Fibroblast of skin of abdomen (primary cell): ENCODE measurements at regions not wholly inside any gene's neighbourhood (a gene's known extent, or its start where the extent isn't known, plus 50 kb on each side); places are given as distances from the start of the nearest gene placed in this dataset.
"Not testable (repeated sequence)": the region's sequence is repeated elsewhere in the genome, so short reads cannot be mapped to it uniquely, and the experiment has no call there.

Experiments
- DNase-seq: peaks from one replicate; pipeline ENCODE4 v3.0.0-alpha.2; 2013

DNA sequence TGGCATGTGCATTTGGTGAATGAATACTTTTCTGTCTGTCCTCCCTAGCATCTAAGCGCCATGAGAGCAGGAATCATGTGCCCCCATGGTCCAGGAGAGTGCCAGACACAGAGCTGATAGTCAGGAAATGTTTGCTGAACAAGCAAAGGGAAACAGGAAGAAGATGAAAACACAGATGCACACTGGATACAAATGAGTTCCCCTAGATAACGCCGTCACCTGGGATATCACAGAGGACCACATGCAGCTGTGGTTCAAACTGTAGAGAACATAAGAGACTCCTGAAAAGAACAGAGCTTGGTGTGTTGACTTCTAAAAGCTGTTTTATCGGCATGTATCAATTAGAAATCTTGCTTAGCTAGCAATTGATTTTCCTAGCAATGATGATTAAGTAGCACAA lies 293.7 kb downstream of the BTBD3 start:
- no peak for DNase-seq

DNA sequence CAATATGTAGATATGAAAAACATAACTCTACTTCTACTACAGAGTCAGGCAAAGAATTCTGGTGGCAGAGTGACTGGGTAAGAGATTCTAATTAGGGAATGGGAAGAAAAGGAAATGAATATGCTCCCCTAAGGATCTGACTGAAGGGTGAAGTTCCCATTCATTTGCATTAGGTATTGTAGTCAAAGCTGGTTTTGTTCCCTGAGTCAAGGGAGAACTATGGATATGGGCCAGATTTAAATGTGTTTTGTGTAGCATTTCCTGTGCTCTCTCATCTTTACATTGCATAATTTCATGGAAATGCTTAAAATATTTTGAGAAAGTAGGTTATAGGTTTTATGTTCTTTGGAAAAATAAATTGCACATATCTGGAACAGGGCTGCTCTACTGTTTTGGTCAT lies 299.7 kb downstream of the BTBD3 start:
- peak; percentile 32 for DNase-seq

DNA sequence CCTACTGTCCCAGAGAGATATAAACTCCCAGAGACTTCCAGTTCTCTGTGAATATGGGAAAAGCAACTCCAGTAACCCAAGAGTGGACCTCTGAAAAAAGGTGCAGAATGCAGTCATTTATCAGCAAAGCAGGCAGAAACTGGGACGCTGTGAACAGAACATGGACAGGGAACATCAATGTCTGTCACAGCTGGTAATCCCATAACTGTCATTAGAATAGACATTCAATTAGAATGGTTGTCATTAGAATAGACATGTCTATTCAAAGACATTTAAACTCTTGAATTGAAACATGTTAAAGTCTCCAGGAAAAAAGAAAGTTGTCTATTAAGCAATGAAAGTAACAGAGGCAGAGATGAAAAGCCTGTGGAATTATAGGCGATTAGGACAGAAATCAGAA lies 302.1 kb downstream of the BTBD3 start:
- no peak for DNase-seq

DNA sequence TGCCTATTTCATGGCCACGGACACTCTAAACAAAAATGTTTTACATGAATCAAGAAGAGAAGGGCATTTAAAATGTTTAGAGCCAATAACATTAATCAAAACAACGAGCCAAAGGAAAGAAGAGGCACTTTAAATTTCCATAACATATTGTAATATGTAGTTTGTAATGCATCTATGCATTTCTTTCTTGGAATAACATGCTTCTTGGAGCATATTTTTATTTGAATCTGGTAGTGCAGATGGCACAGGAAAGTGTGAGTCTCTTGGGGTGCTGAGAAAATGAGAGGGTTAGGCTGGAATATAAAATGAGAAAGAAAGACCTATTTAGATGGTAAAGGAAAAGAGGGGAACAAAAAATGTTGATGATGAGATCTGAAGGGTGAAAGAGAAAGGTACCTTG lies 305.4 kb downstream of the BTBD3 start:
- no peak for DNase-seq

DNA sequence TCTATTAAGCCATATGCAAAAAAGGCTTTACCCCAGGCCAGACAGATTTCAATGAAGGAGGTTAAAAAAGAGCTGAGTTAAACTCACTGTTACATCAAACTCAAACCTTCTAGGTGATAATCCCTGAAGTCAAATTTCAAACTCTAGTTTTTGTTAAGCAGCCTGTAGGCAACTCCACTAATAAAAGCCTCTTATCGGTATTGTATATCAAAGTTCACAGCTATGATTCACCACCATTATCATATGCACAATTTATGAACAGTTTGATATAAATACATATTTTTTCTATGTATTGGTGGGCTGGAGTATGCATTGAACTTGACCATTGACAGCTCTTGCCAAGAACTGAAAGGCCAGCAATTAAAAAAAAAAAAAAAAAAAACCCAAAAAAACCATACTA lies 308.2 kb downstream of the BTBD3 start:
- no peak for DNase-seq

DNA sequence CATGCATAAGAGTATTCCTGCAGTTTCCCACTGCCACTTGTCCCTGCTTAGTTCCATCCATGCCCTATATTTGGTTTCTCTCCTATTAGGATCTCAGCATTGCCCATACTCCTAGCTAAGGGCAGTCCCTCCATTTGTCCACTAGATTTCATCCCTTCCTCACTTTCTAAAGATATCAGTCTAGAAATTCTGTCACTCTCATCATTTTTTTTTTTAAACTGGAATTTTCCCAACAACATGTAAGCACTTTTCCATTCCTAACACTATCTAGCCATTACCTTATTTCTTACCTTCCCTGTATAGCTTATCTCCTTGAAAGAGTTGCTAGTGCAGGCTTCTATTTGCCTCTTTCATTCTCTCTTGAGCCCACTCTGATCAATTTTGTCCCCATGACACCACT lies 312.2 kb downstream of the BTBD3 start:
- DNase-seq: no peak

DNA sequence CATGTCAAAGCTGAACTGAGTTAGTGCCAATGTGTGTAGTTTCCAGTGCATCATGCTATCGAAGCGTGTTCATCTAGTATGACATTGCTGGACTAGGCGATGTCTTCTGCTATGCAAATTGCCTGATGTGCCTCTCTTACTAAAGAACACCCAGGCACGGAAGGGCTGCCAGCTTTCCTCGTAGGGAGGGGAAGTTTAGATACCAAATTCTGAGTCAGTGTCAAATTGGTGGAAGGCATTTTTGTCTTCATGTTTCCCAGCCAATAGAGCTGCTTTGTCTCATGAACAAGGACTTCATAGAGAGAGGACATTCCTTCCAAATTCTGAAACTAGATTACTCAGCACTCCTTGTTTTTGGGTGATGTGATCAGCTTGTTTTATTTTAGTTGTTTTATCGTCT lies 320.1 kb downstream of the BTBD3 start:
- peak; percentile 66 for DNase-seq

DNA sequence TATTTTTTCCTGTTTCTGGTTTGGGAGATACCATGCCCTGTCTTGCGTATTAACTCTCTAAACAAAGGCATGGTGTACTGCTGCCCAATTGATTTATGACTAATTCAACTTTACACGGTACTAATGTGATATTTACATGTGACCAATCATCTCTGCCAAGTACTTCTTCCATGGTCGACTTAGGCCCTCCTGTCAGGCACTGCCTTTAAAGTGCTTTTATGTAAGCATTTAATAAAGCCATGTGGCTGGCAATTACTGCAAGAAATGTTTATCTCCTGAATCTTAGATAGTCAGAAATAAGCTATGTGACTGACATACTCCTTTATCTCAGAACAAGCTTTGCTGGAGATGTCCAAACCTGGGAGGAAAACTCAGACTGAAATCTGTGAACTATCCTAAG lies 323.4 kb downstream of the BTBD3 start:
- no peak for DNase-seq

DNA sequence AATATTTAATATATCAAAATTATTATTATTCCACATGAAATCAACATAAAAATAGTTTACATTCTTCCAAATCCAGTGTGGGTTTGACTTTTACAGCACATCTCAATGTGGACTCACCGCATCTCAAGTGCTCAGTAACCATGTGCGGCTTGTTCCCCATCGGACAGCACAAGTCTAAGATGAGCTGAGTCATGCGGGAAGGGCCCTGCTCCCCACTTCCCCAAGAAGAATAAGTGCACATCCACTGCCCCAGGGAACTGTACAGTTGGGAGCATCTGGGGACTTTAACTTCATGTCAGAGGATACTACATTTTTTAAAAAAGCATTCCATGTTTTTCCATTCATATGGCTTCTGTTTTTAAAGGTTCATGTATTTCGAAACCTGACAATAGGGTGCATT lies 325.6 kb downstream of the BTBD3 start:
- DNase-seq: no peak

DNA sequence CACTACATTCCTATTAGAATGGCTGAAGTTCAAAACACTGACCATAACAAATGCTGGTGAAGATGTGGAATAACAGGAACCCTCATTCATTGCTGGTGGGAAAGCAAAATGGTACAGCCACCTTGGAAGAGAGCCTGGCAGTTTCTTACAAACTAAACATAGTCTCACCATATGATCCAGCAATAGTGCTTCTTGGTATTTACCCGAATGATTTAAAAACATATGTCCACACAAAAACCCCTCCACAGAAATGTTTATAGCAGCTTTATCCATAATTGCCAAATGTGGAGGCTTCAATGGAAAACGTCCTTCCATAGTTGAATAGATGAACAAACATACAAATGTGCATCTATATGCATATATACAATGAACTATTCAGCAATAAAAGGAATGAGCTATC lies 330.8 kb downstream of the BTBD3 start:
- no peak for DNase-seq

DNA sequence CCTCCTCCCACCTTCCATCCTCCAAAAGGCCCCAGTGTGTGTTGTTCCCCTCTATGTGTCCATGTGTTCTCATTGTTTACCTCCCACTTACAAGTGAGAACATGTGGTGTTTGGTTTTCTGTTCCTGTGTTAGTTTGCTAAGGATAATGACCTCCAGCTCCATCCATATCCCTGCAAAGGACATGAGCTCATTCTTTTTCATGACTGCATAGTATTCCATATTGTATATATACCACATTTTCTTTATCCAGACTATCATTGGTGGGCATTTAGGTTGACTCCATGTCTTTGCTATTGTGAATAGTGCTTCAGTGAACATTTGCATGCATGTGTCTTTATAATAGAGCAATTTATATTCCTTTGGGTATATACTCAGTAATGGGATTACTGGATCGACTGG lies 333.0 kb downstream of the BTBD3 start:
- DNase-seq: not testable (repeated sequence)

DNA sequence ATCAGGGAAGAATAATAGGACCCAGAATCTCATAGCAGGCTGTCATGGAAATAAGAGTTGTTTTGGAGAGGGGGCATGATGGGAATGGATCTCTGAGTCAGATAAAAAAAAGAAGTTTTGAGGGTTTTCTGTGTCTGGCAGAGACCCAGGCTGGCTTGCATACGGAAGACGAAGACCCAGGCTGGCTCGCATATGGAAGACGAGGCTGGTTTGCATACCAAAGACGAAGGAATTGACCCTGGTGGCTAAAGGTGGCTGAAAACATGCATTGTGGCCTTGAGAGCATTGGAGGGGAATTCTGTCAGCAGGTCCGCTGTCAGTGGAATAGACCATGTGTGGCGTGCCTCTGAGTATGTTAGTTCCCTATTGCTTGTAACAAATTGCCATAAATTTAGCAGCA lies 335.1 kb downstream of the BTBD3 start:
- DNase-seq: peak; percentile 92

DNA sequence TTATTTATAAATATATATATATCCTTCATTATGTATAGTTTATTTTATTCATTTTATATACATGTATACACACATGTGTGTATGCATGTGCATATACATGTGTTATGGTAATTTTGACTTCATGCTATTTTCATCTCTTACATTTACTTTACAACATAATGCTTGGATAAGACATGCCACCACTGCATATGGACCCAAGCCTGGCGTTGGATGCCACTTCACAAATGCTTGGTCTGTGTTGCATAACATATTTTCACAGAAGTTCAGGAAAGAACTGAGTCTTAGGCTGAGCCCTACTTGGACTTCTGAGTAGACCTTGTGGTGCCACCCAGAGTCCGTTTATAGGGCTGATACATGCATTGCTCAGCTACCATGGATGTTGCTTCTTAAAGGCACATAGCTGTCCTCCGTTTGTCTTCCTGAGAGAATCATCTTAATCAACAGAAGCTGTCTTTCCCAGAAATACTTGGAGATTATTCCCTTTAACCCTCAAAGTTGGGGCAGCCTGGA lies 337.8 kb downstream of the BTBD3 start:
- no peak for DNase-seq

DNA sequence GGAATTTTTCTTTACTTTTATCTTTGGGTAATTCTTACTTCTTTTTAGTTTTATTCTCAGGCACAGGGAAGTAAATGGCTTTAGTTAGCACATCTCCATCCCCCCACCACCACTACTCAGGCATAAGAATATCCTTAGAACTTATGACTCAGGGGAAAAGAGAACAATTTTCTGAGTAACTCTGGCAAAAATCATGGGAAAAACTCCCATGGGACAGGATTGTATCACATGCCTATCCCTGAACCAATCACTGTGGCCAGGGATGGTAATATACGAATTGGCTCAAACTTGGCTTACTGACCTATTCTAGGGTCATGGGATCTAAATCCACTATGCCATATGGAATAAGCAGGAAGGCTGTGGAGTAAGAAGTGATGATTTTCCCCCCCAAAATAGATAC lies 339.1 kb downstream of the BTBD3 start:
- DNase-seq: peak; percentile 14

DNA sequence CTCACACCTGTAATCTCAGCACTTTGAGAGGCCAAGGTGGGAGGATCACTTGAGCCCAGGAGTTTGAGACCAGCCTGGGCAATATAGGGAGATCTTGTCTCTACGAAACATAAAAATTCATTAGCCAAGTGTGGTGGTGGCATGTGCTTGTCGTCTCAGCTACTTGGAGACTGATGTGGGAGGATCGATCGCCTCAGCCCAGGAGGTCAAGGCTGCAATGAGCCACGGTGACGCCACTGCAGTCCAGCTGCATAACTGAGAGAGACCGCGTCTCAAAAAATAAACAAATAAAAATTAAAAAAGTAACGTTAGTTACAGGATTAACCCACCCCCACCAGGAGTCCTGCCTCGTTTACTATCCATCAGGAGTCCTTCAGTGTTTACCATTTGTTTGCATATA lies 345.1 kb downstream of the BTBD3 start:
- DNase-seq: no peak

DNA sequence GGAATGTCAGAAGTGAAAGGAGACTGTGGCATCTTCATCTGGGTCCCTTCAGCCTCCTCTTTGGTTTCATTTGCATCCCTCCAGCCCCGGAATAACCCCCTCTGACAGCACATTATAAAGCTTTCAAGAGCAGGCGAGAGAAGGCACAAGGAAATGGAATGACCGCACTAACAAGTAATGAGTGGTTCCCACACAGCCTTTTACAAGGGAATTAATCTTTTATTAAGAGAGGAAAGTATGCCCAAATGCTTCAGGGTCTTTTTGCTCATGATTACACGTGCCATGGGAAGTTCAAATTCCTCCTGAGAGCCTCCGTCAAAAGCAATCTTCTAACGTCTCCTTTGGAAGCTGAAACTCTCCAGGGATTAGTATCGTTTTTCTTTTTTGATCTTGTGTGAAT lies 347.0 kb downstream of the BTBD3 start:
- no peak for DNase-seq

DNA sequence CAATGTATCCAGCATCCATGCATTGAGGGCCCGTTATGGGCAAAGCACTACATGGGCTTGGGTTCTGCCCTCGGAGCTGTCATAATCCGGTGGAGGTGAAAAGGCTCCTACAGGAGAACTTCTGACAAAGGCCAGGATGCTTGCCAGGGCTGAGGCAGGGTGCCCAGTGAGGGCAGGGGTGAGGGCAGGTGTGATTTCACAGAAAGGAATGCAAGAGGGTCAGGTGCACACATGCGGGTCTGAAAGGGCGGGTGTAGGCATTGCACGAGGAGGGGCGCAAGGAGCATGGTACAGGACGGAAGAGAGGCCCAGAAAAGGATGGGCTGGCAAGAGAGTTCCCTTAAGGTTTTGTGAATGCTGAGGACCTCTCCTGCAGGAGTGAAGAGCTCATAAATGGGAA lies 348.0 kb downstream of the BTBD3 start:
- no peak for DNase-seq

DNA sequence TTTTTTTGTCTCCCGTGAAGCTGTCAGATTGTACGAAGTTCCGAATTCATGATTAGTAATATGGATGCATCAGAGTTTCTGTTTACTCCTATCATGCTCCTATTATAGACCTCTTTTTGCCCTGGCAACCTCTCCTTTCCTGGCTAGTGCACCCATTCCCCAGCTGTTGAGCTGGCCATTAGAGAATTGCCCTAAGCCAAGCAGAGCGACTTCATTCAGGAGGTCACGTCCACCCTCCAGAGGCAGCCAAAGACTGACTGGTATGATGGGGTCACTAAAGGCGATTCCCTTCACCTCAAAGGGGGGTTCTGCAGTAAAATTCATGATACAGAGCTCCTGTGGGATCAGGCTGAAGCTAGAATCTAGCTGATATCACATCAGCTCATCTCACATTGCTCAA lies 351.9 kb downstream of the BTBD3 start:
- no peak for DNase-seq

DNA sequence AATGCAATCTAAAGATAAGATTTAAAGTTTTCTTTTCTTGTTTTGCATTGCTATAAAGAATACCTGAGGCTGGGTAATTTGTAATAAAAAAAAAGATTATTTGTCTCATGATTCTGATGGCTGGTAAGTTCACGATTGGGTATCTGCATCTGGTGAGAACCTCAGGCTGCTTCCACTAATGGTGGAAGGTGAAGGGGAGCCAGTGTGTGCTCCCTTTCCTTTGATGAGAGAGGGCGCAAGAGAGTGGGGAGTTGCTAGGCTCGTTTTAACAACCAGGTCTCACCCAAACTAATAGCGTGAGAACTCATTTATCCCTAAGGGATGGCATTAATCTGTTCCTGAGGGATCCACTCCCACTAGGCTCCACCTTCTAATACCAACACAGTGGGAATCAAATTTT lies 353.2 kb downstream of the BTBD3 start:
- no peak for DNase-seq

DNA sequence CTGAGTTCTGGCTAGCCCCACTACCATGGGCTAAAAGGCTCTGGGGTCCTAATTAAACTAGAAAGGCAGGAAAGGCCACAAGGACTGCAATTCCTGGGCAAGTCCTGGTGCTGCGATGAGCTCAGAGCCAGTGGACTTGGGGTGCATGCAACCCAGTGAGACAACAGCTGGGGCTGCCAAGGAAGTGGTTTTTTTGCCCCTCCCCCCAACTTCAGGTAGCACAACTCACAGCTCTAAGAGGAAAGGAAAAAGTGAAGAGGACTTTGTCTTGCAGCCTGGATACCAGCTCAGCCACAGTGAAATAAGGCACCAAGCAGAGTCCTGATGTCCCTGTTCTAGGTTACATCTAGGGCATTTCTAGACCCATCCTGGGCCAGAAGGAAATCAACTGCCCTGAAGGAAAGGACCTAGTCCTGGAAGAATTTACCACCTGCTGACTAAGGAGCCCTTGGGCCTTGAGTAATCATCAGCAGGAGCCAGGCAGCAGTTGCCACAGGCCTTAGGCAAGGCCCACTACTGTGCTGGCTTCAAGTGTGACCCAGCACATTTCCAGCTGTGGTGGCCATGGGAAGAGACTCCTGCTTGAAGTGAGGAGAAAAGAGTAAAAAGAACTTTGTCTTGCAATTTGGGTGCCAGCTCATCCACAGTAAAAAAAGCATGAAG lies 358.4 kb downstream of the BTBD3 start:
- no peak for DNase-seq

DNA sequence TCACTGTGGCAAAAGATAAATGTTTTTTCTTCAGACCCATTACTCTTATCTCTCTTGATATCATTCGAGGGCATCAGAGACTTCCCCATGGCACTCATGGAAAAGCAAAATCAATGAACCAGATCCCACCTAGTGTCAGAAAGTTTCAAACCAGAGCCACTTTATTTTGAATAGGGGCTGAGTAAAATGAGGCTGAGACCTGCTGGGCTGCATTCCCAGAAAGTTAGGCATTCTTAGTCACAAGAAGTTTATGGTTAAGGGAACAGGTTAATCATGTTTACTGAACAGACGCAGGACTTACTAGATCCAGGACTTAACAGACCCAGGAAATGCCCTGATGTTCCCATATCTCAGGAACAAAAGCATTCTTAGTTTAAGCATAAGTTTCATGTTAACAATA lies 369.9 kb downstream of the BTBD3 start:
- no peak for DNase-seq

DNA sequence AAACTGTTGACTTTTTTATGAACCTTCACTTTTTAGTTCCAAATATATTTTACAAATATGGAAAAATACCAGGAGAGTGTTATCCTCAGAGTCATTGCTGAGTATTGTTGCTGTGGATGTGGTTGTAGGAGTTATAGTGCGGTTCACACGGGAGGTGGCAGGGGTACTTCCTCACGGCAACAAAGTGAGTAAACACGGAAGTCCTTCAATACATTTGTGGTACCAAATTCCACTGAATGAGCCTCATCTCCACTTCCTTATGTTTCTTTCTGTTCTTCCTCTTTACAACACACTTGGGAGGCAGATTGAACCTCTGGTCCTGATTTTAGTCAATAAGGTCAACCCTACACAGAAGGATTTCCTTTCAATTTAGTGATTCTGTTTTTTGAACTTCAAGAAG lies 371.8 kb downstream of the BTBD3 start:
- no peak for DNase-seq

DNA sequence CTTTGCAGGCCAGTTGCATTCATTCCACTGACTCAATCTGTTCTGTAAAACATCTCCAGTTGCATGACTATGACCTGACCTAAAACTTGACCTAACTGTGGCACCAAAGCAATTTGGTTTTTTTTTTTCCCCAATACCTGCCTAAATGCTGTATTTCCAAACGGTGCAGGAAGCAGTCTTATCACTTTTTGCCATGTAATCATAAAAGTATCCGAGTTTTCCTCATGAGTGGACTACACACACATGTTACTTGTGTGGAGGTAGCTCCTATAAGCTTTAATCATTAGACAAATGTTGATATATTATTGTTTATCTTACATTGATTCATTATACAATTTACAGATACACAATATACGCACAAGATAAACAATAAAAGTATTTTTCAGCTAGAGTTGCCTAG lies 373.7 kb downstream of the BTBD3 start:
- DNase-seq: no peak

DNA sequence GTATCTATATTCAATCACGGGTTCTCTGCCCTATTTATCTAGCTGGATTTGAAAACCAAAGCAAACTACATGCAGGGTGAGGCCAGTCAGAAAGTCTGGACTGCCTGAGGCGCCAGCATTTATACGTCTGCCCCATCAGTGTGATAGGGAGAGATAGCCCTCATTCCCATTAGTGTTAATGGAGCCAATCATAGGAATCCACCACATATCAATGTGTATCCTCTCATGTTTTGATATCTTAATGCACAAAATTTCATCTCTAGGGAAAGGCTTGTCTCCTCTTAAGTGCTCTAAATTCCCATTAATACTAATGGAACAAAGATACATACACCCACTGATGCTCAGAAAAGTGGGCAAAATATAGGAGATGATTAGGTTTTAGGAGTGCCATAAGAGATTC lies 376.2 kb downstream of the BTBD3 start:
- DNase-seq: no peak

DNA sequence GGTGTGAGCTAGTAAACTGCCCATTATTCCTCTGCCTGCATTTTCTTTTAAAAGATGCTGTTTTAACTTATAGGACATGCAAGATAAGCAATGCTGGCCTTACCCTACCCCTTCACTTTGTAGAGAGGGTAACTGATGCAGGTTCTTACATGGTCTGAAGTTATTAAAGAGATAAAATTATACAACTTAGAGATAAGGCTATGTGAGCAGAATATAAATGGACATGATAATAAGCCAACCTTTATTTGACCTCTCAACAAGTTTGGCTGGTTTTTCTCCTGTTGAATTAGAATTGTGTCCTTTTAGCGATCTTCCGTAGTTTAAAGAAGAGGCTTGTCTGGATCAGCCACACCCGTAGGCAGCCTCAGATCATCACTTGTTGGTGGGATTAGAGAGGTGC lies 377.0 kb downstream of the BTBD3 start:
- DNase-seq: no peak
